ENCODE measurements at regions not wholly inside any gene's neighbourhood (a gene's known extent, or its start where the extent isn't known, plus 50 kb on each side); places are given as distances from the start of the nearest gene placed in this dataset.

DNA sequence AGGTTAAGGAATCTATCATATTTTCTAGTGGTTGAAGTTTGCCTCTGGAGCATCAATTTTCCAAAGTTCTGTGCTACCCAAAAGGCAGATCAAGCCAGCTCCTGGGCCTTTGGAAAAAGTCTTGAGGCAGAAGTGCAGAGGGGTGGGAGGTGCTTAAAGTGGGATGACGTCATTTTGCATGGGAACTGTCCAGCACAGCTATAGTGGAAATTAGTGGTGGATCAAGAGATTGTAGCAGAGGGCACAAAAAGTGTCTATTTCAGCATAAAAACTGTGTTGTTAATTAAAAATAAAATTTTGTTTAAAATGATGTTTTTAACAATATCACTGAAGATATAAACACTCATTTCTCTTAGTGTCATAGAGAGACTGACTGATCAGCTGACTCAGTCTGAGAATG lies 221.9 kb downstream of the LRRN1 start:
- no peak for DNase-seq (ENCODE audit: low read depth in 4 of 4, low spot score in 2 of 4)

DNA sequence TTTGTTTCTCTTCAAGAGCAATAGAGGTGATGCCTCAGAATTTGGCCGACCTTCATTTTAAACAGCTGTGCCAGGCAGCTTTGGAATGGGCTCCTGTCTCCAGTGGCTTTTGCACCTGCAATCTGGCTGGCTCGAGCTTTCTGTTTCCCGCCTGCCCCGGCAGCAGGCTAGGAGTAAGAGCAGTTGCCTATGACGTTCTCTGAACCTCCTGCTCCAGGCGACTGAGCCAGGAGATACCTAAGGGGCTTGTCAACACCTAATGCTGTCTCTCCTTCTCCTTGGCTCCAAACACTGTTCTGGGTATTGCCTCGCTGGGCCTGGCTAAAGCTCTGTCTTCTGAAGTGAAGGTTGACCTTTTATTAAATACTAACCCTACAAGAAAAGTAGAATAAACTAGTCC lies 229.9 kb downstream of the LRRN1 start:
- DNase-seq (ENCODE audit: low read depth in 4 of 4, low spot score in 2 of 4): no peak

DNA sequence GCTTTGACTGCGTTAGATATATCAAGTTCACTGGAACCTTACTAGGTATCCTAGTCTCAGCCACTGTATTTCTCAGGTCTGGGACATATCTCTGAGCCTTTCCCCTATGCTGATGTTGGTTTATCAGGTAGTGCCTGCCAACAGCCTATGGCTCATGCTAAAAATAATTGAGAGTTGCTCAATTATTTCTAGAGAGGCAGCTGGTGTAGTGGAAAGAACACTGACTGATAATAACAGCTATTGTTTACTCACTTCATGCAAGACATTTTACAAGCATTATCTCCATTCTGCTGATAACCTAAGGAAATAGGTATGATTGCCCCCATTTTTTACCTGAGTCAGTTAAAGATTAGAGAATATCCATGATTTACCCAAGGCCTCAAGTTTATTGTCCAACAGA lies 231.4 kb downstream of the LRRN1 start:
- no peak for DNase-seq (ENCODE audit: low read depth in 4 of 4, low spot score in 2 of 4)

DNA sequence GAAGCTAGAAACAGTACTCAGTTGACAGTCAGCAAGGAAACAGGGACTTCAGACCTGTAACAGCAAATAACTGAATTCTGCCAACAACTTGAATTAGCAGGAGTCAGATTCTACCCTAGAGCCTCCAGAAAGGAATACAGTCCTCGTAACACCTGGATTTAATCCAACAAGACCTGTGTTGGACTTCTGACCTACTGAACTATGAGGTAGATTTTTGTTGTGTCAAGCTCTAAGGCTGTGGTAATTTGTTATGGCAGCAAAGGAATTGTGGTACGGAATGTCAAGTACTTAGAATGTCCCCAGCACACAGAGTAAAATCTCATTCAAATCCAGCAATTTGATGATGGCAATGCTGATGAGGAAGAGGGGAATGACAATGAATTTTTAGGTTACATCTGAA lies 234.1 kb downstream of the LRRN1 start:
- DNase-seq (ENCODE audit: low read depth in 4 of 4, low spot score in 2 of 4): no peak

DNA sequence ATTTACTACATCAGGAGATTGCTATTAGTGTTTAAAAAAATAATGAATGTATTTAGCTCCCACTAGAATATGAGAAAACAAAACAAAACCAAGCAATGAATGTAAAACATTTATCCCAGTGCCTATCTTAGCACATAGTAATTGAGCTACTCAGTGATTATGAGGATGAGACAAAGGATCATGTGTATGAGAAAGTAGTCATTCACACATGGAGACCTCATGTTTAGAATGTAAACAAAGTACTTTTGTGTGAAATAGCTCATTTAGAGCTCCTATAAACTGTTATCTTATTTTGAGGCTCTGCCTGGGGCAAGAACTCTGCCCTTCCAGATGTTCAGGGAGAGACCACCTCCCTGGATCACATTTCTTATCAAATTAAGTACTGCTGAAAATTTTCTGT lies 236.8 kb downstream of the LRRN1 start:
- DNase-seq (ENCODE audit: low read depth in 4 of 4, low spot score in 2 of 4): no peak

DNA sequence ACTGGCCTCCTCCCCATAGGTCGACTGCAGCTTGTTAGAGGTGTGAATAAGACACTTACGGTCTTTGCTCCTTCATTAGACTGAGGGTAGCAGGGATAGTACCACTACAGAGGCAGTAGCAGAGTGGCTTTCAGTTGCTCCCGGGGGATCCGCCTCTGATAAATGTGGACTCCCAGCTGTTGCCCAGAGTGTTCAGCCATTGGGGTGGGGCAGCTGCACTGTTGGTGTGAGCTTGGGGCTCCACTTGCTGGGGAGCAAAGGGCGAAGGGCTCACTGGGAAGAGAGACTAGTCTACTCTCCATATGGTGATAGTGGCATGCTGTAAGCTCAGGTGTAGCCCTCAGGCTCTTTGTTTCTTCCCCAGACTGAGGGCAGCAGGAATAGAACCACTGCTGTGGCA lies 239.1 kb downstream of the LRRN1 start:
- DNase-seq (ENCODE audit: low read depth in 4 of 4, low spot score in 2 of 4): no peak

DNA sequence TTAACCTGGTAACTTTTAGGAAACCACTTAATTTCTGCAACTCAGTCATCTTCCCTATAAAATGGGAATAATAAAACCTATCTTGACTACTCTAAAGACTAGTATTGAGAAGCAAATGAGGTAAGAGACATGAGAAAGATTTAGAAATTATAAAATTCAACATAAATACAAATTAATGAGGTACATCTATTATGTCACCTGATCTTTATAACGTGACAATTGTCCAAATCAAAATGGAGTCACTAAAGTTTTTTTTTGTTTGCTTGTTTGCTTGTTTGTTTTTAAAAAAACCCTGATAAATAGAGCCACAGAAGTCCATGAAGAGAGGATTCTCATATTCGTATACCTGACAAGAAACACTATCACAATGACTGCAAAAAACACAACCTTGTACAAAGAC lies 242.8 kb downstream of the LRRN1 start:
- DNase-seq (ENCODE audit: low read depth in 4 of 4, low spot score in 2 of 4): no peak

DNA sequence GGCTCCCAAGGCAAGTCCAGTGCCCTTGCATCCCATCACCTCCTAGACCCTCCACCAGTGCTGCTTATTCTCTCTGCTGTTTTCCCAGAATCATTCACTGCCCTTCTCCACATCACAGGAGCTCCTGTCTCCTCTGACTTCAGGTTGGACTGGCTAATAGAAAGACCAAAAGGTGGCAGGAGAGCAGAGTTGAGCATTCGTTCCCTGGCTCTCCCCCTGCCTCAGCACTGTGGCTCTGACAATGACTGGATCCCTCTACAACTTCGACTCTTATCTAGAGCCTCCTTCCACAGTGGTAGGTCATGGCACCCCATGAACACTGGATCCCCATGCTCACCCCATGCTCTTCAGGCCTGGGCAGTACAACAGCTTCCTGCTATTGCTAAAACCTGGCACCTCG lies 243.6 kb downstream of the LRRN1 start:
- no peak for DNase-seq (ENCODE audit: low read depth in 4 of 4, low spot score in 2 of 4)

DNA sequence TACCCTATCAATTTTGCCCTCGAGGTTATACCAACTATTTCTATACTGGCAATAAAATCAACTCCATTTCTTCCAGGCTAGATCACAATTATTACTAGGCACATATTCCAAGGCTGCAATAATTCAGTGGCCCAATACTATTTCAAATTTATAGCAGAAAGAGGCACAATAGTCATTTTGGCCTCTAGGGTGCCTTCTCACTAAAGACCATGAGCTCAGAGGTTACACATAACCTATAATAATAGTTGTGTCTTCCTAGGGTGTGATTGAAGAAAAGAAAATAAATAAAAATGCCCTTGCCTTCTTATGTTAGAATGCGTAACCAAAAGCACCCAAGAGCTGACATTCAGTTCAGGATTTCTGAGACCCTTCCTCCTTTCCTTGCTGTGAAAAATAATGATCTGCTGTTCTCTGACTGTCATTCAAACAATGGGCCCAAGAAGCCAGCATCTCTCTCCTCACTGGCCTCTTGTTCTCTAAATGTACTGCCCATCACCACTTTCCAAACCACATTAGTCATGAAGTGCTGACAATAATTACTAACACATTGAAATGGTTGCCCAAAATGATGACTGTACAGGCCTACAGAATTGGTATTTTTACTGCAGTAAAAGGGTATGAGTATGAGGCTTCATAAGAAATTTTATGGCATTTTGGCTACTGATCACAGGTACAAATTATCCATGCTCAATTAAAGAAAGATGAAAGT lies 244.8 kb downstream of the LRRN1 start:
- DNase-seq (ENCODE audit: low read depth in 4 of 4, low spot score in 2 of 4): no peak

DNA sequence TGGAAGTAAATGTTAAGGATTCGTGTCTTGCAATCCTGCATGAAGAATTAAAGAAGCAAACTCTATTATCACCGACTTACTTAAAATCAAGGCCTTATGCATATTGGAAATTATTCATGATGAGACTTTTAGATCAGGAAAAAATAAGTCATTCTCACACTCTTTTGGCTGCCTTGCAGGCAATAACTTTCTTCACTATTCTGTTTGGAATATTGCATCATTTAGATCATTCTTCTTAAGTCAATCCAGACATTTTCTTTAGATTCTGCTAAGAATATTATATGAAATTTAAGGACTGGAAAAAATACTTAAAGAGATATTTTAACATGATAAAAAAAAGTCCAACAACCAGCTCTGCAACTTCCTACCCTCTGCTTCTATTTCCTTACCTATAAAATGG lies 245.4 kb downstream of the LRRN1 start:
- no peak for DNase-seq (ENCODE audit: low read depth in 4 of 4, low spot score in 2 of 4)

DNA sequence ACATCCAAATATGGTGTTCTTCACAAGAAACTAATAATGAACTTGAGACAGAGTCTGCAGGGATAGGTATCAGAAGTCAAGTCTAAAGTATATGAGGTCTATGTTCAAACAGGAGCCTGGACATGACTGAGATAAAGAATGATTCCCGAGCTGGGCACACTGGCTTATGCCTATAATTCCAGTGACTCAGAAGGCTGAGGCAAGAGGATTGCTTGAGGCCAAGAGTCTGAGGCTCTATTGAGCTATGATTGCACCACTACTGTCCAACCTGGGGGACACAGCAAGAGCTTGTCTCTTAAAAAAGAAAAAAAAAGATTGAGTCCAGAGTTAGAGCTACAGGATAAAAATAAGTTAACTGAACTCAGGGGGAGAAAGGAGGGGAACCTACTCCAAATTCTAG lies 246.5 kb downstream of the LRRN1 start:
- no peak for DNase-seq (ENCODE audit: low read depth in 4 of 4, low spot score in 2 of 4)

DNA sequence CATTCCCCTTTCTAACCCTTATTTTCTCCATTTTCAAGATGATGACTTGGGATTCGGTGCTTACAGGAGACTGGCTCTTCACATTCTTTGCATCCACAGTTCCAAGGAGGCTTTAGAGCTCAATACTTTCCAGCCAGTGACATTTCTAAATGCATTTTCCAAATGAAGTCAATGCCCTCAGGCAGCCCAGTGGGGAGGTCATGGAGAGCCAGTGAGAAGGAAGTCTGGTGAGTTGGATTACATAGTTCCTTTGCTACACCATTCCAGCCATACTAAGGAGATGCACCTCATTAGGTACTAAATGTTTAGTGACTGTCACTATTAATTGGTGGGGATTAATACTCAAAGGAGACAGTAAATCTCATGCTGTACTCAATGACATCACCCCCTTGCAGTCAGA lies 248.1 kb downstream of the LRRN1 start:
- no peak for DNase-seq (ENCODE audit: low read depth in 4 of 4, low spot score in 2 of 4)

DNA sequence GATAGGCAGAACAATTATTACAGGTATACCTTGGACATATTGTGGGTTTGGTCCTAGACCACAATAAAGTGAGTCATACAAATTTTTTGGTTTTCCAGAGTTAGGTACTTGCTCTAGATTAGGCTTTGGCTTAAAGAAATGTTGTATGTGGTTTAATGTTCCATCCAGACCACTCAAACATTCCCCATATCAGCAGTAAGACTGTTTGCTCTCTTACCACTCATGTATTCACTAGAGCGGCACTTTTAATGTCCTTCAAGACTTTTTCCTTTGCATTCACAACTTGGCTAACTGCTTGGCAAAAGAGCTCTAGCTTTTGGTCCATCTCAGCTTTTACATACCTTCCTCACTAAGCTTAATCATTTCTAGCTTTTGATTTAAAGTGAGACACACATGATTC lies 250.5 kb upstream of the SETMAR start:
- no peak for DNase-seq (ENCODE audit: low read depth in 4 of 4, low spot score in 2 of 4)

DNA sequence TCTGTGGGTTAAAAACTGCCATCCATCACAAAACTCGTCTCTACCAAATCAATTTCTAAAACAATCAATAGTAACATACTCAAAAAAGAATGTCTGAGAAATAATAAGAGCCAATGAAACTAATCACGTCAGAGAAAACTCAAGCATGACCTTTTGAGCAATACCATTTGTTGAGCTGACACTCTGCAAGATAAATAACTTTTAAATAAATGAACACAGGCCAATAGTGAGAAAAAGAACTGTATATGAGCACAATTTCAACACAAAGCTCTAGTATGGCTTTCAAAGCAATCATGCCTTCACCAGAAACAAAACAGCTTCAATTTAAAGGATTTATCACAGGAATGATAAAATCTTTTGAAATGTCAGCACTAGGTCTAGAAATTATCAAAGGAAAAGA lies 249.2 kb upstream of the SETMAR start:
- DNase-seq (ENCODE audit: low read depth in 4 of 4, low spot score in 2 of 4): no peak

DNA sequence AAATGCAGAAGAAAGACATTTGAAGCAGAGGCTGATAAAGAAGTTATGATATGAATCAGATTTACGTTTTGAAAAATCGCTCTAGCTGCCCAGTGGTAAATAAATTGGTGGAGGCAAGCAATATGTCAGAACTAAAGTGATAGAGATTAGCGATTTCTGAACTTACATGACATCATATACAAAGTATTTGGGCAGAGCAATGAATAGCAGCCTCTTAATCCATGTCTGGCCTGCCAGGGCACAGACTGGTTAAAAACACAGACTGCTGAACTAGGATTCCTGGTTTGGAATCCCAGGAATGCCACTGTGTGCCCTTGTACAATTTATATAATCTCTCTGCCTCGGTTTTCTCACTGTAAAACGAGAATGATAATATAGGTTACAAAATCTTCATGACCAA lies 243.1 kb upstream of the SETMAR start:
- DNase-seq (ENCODE audit: low read depth in 4 of 4, low spot score in 2 of 4): no peak

DNA sequence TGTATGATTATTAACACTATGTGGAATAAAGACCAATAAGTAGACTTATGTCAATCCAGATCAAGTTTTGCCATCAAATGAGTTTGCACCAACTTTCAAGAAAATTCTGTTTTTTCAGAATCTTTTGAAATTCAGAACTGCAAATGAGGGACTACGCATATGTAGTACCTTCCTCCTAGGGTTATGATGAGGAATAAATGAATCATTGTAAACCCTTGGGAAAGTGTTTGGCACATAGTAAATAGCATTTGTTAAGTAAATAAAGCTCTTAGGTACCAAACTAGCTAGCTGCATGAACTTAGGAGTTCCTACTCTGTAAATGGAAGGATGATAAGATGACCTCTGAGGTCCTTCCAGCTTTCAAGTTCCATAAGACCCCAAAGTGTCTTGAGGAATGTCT lies 242.6 kb upstream of the SETMAR start:
- DNase-seq (ENCODE audit: low read depth in 4 of 4, low spot score in 2 of 4): no peak

DNA sequence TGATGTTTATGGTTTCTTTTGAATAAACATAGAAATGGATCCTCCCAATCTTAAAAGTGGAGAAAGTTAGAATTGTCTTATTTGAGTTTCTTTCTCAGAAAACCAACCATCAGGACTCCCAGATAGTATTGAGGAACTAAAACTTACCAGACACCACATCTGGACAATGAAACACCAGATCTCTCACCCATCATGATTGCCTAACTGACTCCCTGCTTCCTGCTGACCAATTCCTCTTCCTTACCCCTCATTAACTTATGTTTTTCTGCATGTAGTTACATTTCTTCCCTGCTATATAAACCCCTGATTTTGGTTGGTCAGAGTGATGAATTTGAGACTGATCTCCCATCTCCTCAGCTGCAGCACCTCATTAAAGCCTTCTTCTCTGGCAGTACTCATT lies 242.0 kb upstream of the SETMAR start:
- DNase-seq (ENCODE audit: low read depth in 4 of 4, low spot score in 2 of 4): no peak

DNA sequence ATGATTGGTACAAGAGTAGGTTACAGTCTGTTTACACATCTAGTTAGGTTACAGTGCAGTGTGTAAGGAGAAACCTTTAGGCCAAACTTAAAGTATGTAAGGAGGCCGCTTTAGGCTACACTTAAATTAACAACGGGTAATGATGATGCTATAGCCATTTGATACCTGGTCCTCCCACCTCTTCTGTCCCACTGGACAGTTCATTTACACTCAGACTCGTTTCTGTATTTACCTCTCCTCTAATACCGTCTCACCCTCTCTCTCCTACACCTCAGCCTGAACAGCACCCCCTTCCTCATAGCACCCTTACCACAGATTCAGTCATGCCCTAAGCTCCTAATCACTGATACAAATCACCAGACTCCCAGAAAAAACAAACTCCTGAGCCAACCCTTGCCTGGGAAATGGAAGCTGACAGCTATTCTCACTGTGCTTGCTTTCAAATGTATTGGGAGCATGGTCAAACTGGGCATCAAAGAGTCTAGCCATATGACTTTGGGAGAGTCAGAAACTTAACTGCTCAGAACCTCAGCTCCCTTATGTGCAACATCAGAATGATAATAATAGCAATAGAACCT lies 241.3 kb upstream of the SETMAR start:
- DNase-seq (ENCODE audit: low read depth in 4 of 4, low spot score in 2 of 4): no peak

DNA sequence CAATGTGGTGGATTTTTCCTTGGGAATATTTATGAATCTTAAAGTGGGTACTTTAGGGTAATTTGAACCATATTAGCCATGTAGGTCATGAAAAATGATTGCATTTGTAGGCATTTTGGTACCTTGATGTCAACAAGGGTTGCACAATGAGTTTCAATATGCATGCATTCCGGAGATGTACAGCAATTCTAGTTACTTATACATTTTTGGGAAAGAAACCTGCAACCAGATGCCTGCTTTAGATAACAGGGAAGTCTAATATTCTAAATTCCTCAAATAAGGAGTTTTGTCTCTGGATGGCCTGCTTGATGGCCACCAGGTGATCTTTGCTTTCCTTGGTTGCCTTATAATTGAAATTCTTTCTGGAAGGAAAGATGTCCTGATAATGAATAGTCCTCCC lies 240.5 kb upstream of the SETMAR start:
- DNase-seq (ENCODE audit: low read depth in 4 of 4, low spot score in 2 of 4): no peak

DNA sequence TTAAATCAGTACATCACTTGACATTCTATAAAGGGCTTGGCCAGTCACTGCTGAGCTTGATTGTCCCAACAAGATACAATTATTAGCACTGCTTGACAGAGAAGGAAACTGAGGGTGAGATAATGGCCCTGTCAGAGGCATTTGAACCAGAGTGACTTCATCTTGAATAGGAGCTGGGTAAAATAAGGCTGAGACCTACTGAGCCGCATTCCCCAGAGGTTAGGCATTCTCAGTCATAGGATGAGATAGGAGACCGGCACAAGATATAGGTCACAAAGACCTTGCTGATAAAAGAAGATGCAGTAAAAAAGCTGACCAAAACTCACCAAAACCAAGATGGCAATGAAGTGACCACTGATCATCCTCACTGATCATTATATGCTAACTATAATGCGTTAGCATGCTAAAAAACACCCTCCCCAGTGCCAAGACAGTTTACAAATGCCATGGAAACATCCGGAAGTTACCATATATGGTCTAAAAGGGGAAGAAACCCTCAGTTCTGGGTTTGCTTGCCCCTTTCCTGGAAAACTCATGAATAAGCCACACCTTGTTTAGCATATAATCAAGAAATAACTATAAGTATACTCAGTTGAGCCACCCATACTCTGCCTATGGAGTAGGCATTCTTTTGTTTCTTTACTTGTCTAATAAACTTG lies 239.1 kb upstream of the SETMAR start:
- DNase-seq (ENCODE audit: low read depth in 4 of 4, low spot score in 2 of 4): no peak

DNA sequence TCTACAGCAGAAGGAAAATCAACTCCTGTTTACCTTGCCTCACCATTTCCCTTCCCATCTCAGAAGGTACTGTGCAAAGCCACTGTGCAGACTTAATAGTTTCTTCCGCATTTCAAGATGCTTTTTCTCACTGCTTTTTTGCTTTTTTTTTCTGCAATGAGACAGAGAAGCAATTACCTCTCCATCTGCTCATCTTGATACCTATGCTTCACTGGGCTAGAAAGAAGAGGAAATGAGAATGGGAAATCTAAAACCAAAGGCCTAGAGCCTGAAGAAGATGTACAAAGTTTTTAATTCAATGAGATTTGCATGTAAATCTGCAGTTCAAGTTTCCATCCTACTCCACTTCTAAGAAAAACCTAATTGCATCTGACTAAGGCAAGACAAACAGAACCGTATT lies 238.1 kb upstream of the SETMAR start:
- DNase-seq (ENCODE audit: low read depth in 4 of 4, low spot score in 2 of 4): no peak

DNA sequence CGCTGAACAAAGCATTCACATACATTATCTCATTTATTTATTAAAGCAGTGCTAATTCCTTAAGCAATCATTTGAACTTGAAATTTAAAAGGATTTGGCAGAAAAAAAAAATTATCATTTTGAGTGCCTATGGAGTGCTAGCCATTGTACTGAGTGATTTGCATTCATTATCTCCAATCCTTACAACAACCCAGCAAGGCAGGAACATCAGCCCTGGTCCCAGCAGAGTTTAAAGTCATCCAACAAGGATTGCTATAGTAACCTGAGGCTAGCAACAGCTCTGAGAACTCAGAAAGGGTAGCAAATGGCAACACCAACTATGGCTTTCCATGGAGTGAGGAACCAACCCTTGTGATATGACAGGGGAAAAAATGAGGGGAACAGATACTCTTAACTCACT lies 237.6 kb upstream of the SETMAR start:
- DNase-seq (ENCODE audit: low read depth in 4 of 4, low spot score in 2 of 4): no peak

Data from left renal cortex interstitium (tissue), 4 donors.